Stimulated activated CD4-positive, alpha-beta T cell treated with anti-CD3 and anti-CD28 coated beads, Interleukin-4, amount 100 ng/mL, for 4 hours (primary cell): ENCODE measurements at regions not wholly inside any gene's neighbourhood (a gene's known extent, or its start where the extent isn't known, plus 50 kb on each side); places are given as distances from the start of the nearest gene placed in this dataset.

Experiments
- DNase-seq, 2 experiments: peaks; one replicate each; pipeline ENCODE4 v3.0.0-alpha.2; 2020

DNA sequence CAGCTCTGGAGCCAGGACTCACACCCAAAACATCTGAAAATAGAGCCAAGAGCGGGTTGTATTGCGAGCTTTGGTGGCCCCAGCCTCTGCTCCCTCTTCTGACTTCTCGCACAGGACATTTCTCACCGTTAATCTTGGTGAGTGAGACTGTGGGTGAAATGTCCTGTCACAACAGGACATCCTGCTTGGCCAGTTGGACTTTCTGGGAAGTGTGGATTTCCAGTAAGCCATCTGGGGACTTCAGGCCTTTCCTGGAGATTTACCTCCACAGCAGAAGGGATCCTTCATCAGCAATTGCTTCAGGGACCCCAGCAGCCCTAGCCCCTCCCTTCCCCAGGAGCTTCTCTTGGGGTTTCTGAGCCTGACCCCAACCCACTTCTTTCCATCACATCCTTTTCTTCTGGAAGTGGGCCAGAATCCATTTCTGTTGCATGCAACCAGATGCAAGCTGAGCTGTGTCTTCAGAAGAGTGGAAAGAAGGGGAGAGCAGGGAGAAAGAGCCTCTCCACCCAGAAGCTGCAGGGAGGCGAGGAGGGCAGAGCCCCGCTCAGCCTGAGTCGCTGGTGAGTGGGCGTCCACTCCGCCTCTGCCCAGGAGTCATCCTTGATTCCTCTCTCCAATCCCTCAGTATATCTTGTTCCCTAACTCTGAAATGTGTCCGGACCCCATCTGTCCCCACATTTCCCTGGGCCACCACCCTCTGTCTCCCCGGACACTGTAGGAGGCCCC lies 50.3 kb upstream of the GADD45G start:
- DNase-seq = no peak

DNA sequence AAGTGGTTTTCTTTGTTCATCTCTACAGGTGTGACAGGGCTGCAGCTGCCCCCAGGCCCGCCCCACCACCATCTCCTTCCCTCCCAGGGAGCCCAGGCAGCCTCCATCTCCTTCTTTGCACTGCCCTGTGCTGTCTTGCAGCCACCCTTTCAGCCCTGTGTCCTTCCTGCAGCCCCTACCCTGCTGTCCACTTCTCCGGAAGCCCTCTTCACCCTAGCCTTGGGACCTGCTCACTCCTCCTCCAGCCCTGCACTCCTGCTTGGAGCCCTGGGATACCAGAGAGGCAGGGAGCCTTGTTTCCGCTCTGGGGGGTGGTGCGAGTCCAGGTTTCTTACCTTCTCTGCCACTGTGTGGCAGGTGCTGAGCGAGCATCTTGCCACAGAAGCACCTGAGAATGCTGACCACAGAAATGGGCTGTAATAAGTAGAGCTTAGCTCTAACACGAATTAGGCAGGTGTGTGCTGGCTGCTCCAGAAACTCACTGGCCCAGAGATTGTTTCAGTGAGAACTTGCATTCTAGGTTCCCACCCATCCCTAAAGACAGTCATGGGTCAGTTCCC lies 51.3 kb upstream of the GADD45G start:
- DNase-seq = no peak

DNA sequence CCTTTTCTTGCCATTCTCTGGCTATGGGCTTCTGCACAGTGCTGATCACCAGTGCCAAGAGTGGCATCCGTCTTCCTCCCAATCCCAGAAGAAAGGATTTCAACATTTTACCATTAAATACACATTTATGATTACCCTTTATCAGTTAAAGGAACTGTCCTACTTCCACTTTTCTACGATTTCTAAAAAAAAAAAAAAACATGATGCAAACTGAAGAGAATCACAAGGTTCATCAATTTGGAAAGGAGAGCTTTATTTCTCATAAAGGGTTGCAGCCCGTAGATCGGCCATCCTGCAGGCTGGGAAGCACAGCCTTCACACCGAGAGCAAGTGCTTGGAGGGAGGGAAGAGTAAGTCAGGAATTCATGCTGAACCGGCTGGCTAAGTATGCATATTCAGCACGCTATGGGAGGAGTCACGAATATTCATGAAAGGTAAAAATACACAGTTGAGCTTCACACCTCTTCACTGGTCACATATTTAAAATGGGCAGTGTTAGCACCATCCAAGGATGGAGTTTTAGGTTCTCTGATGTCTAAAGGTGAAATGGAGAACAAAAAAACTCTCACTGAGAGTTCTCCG lies 52.5 kb upstream of the SEMA4D start:
- DNase-seq = no peak

- DNase-seq = peak; percentile 79 to 88
Measured at GRCh38 chr9:89549031-89549644, 51.2 kb upstream of the SEMA4D start.

DNA sequence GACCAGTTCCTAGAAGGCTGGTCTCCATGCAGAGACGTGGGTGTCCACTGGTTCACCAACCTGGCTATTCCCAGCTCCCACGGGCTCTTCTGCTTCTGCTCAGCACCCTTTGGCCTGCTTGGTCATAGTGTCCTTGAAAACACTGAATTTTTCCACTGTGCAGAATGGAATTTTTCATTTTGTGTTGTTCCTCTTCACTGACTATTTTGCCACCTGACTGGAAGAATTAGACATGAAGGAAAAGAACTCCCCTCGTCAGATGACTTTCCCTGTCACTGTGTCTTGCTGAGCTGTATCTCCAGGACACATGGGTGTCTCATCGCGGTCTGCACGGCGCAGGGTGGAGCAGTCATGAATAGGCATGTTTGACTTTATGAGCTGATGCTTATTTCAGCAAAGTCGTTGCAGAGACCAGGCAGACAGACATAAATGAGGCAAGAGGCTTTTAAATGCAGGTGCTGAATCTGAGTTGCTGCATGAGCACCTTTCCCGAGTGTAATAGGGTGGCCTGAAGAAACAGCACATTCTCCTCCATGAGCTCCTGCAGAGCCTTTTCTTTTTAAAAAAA lies 50.2 kb upstream of the SEMA4D start:
- DNase-seq = no peak
